ENCODE measurements at regions not wholly inside any gene's neighbourhood (a gene's known extent, or its start where the extent isn't known, plus 50 kb on each side); places are given as distances from the start of the nearest gene placed in this dataset.

GRCh38 chr6:120083186-120083585 is 733.6 kb upstream of the MAN1A1 start:
- DNase-seq (ENCODE audit: low read depth), result no peak

GRCh38 chr6:120077489-120077888 is 727.9 kb upstream of the MAN1A1 start:
- DNase-seq (ENCODE audit: low read depth), result no peak

- DNase-seq (ENCODE audit: low read depth), result no peak
These were observed 708.8 kb upstream of the MAN1A1 start for GRCh38 chr6:120058410-120058809.

- DNase-seq (ENCODE audit: low read depth), result no peak
These were observed 706.5 kb upstream of the MAN1A1 start for GRCh38 chr6:120056085-120056484.

- no peak for DNase-seq (ENCODE audit: low read depth)
These were observed 705.5 kb upstream of the MAN1A1 start for GRCh38 chr6:120055071-120055470.

- no peak for DNase-seq (ENCODE audit: low read depth)
These were observed 690.1 kb upstream of the MAN1A1 start for GRCh38 chr6:120039664-120040063.

GRCh38 chr6:120031837-120032236 is 682.3 kb upstream of the MAN1A1 start:
- no peak for DNase-seq (ENCODE audit: low read depth)

- no peak for DNase-seq (ENCODE audit: low read depth)
These were observed 677.2 kb upstream of the MAN1A1 start for GRCh38 chr6:120026791-120027190.

- DNase-seq (ENCODE audit: low read depth), result no peak
These were observed 660.5 kb upstream of the MAN1A1 start for GRCh38 chr6:120010075-120010474.

- no peak for DNase-seq (ENCODE audit: low read depth)
These were observed 655.9 kb upstream of the MAN1A1 start for GRCh38 chr6:120005292-120005976.

GRCh38 chr6:119986934-119987549 is 637.5 kb upstream of the MAN1A1 start:
- no peak for DNase-seq (ENCODE audit: low read depth)

- DNase-seq (ENCODE audit: low read depth), result no peak
These were observed 636.6 kb upstream of the MAN1A1 start for GRCh38 chr6:119985952-119986736.

- no peak for DNase-seq (ENCODE audit: low read depth)
These were observed 631.2 kb upstream of the MAN1A1 start for GRCh38 chr6:119980802-119981201.

- no peak for DNase-seq (ENCODE audit: low read depth)
These were observed 630.3 kb upstream of the MAN1A1 start for GRCh38 chr6:119979862-119980261.

GRCh38 chr6:119978274-119978889 is 628.8 kb upstream of the MAN1A1 start:
- DNase-seq (ENCODE audit: low read depth), result no peak

GRCh38 chr6:119974430-119975159 is 625.0 kb upstream of the MAN1A1 start:
- no peak for DNase-seq (ENCODE audit: low read depth)

GRCh38 chr6:119966484-119966883 is 616.9 kb upstream of the MAN1A1 start:
- no peak for DNase-seq (ENCODE audit: low read depth)

- no peak for DNase-seq (ENCODE audit: low read depth)
These were observed 616.3 kb upstream of the MAN1A1 start for GRCh38 chr6:119965900-119966299.

- no peak for DNase-seq (ENCODE audit: low read depth)
These were observed 615.4 kb upstream of the MAN1A1 start for GRCh38 chr6:119965008-119965407.

- no peak for DNase-seq (ENCODE audit: low read depth)
These were observed 612.9 kb upstream of the MAN1A1 start for GRCh38 chr6:119962505-119962904.

- DNase-seq (ENCODE audit: low read depth), result no peak
These were observed 611.9 kb upstream of the MAN1A1 start for GRCh38 chr6:119961450-119961849.

- DNase-seq (ENCODE audit: low read depth), result no peak
These were observed 610.9 kb upstream of the MAN1A1 start for GRCh38 chr6:119960456-119960855.

Measured in CMK (cell line).